ENCODE measurements at regions not wholly inside any gene's neighbourhood (a gene's known extent, or its start where the extent isn't known, plus 50 kb on each side); places are given as distances from the start of the nearest gene placed in this dataset.
"Not testable (repeated sequence)": the region's sequence is repeated elsewhere in the genome, so short reads cannot be mapped to it uniquely, and the experiment has no call there.

DNA sequence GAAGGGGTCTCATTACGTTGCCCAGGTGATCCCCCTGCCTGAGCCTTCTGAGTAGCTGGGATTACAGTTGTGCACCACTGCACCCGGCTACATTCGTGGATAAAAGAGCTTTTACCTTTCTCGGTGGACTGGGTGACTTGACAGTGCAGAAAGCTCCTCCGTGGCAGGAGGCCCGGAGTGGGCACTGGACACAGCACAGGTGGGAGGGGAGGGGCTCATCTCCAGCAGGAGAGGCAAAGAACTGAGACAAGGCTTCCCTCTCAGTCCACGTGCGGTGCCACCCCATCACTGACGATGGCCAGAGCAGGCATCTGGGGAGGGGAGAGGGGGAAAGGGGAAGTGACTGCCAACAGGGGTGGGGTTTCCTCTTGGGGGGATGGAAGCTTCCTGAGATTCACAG is 118.4 kb downstream of the SHANK2 start:
- ChIA-PET POLR2A (no interaction called here), CTCF (no interaction called here)
- DNase-seq (ENCODE audit: extremely low spot score) = no peak
- TF ChIP-seq, protein P1, sequence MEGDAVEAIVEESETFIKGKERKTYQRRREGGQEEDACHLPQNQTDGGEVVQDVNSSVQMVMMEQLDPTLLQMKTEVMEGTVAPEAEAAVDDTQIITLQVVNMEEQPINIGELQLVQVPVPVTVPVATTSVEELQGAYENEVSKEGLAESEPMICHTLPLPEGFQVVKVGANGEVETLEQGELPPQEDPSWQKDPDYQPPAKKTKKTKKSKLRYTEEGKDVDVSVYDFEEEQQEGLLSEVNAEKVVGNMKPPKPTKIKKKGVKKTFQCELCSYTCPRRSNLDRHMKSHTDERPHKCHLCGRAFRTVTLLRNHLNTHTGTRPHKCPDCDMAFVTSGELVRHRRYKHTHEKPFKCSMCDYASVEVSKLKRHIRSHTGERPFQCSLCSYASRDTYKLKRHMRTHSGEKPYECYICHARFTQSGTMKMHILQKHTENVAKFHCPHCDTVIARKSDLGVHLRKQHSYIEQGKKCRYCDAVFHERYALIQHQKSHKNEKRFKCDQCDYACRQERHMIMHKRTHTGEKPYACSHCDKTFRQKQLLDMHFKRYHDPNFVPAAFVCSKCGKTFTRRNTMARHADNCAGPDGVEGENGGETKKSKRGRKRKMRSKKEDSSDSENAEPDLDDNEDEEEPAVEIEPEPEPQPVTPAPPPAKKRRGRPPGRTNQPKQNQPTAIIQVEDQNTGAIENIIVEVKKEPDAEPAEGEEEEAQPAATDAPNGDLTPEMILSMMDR (IDR thresholded peaks at IDR 0.05; ENCODE audit: control extremely low read depth, extremely low read depth, low read depth, missing control alignments) = no peak

DNA sequence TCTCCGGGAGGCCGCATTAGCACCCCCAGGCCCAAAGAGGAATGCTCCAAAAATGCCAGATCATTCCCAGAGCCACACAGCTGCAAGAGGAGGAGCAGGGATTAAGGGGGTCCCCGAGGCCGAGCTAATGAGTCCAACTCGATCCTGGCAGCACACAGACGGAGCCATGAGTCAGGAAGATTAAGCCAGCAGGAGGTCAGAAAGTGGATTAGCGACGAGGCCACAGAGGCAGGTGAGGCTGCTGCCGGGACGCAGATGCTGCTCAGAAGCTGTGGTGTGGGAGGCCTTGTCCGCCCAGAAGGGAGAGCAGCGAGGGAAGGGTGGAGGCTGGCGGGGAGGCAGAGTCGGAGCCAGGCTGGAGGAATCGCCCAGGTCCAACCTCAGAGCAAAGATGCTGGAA is 120.5 kb downstream of the SHANK2 start:
- CTCF ChIA-PET = no interaction called here
- DNase-seq (ENCODE audit: extremely low spot score) = no peak
- POLR2A ChIA-PET = no interaction called here
- TF ChIP-seq, protein P1 (IDR thresholded peaks at IDR 0.05; ENCODE audit: control extremely low read depth, extremely low read depth, low read depth, missing control alignments) = no peak

DNA sequence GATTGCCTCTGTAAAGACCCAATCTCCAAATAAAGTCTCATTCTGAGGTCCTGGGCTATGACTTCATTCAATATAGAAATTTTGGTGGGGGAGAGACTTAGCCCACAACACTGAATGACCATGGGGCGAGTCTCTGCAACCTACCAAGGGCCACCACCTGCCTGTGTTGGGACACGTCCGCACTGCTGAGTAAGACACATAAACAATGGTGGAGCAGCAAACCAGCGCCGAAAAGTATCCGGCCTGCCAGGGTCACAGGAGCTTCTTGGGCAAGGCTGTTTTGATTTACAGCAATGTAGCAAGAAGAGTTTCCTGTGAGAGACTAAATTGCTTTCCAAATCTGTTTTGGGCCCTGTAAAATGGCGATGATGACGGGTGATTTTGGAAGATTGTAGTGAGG is 122.3 kb downstream of the SHANK2 start:
- TF ChIP-seq, protein P1 (IDR thresholded peaks at IDR 0.05; ENCODE audit: control extremely low read depth, extremely low read depth, low read depth, missing control alignments) = no peak
- POLR2A ChIA-PET = no interaction called here
- CTCF ChIA-PET = no interaction called here
- no peak for DNase-seq (ENCODE audit: extremely low spot score)

DNA sequence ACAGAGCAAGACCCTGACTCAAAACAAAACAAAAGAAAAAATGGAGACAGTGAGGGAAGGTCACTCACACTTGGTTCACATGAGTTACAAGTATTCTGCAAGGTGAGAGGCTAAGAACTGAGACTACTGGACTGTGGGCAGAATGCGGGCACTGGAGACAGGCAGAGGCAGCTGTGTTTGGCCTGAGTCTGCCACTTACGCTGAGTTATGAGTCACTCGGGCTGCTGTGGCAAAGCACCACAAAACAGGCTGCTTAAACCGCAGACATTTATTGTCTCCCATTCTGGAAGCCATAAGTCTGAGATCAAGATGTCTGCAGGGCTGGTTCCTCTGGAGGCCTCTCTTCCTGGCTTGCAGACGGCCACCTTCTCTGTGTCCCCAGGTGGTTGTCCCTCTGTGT is 122.8 kb downstream of the SHANK2 start:
- CTCF ChIA-PET = no interaction called here

DNA sequence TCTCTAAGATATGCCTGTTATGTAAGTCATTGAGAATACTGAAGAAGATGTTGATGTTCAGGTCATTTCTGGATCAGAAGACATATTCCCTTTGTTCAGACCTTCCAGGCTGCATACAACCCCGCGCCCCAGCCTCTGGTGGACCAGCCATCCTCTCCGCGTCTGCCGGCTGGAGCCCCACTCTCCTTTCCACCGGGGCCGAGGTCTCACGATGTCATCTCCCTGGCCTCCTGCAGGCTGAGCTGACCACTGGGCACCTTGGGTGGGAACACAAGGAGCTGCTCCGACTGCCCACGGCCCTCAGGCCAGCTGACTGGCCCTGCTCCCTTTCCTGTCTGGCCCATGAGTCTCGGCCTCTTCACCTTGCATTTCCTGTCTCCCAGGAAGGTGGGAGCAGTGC is 124.6 kb downstream of the SHANK2 start:
- DNase-seq (ENCODE audit: extremely low spot score) = no peak
- CTCF ChIA-PET = no interaction called here
- POLR2A ChIA-PET = no interaction called here
- TF ChIP-seq, protein P1 (IDR thresholded peaks at IDR 0.05; ENCODE audit: control extremely low read depth, extremely low read depth, low read depth, missing control alignments) = no peak

More for the DNA sequence above, 122.8 kb downstream of the SHANK2 start:
- DNase-seq (ENCODE audit: extremely low spot score) = no peak
- TF ChIP-seq, protein P1 (IDR thresholded peaks at IDR 0.05; ENCODE audit: control extremely low read depth, extremely low read depth, low read depth, missing control alignments) = no peak
- POLR2A ChIA-PET = no interaction called here

DNA sequence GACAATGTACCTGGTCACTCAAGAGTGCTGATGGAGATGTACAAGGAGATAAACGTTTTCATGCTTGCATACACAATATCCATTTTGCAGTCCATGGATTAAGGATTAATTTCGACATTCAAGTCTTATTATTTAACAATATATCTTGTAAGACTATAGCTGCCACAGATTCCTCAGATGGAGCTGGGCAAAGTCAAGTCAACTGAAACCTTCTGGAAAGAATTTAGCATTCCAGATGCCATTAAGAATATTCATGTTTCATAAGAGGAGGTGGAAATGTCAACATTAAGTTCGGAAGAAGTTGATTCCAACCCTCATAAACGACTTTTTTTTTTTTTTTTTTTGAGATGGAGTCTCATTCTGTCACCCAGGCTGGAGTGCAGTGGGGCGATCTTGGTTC is 126.0 kb downstream of the SHANK2 start:
- DNase-seq (ENCODE audit: extremely low spot score); CTCF ChIA-PET; POLR2A ChIA-PET: not testable (repeated sequence)

DNA sequence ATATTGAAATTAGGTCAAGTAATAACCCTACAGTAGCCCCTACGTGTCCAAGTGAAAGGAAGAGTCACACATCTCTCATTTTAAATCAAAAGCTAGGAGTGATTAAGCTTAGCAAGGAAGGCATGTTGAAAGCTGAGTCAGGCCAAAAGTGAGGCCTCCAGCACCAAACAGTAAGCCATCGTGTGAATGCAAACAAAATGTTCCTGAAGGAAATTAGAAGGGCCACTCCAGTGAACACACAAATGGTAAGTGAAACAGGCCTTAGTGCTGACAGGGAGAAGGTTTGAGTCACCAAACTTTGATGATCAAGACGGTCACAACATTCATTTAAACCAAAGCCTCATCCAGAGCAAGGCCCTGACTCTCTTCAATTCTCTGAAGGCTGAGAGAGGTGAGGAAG is 127.2 kb downstream of the SHANK2 start:
- ChIA-PET POLR2A (no interaction called here), CTCF (no interaction called here)
- no peak for DNase-seq (ENCODE audit: extremely low spot score)
- TF ChIP-seq, protein P1 (IDR thresholded peaks at IDR 0.05; ENCODE audit: control extremely low read depth, extremely low read depth, low read depth, missing control alignments) = no peak

Data from GM10248 (cell line).